GM18498 (cell line): ENCODE measurements at regions not wholly inside any gene's neighbourhood (a gene's known extent, or its start where the extent isn't known, plus 50 kb on each side); places are given as distances from the start of the nearest gene placed in this dataset.

Experiments
- ATAC-seq: cut with Tn5 transposase; IDR thresholded peaks from one replicate; pipeline ENCODE4 v1.9.1; 2021; ENCODE audit warnings: mild to moderate bottlenecking, moderate library complexity; ENCODE audit not compliant: unreplicated experiment

DNA sequence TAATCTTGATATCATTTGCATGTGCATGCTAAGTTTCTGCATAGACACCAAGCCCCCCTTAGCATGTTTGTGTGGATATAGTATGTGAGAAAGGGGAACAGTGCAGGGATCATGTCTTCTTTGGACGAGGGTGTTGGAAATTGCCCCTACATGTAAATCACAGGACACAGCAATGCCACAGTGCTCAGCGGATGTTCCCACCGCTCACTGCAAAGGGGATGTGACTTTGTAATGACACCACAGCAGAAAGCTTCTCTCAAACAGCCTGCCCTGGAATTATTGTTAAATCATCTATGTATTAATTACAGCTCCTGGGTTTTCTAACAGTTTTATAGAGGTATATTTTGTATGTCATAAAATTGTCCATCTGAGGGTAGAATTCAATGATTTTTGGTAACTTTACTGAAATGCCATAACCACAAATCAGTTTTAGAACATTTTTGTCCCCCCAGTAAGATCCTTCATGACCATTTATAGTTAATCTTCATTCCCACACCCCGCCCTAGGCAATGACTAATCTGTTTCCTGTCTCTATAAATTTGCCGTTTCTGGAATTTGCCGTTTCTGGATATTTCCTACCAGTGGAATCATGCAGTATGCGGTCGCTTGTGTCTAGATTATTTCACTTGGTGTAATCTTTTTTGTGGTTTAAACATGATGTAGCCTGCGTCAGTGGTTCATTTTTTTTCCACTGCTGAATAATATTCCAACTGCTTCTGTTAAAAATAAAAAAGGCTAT is 648.5 kb upstream of the WWC1 start:
- no peak for ATAC-seq

DNA sequence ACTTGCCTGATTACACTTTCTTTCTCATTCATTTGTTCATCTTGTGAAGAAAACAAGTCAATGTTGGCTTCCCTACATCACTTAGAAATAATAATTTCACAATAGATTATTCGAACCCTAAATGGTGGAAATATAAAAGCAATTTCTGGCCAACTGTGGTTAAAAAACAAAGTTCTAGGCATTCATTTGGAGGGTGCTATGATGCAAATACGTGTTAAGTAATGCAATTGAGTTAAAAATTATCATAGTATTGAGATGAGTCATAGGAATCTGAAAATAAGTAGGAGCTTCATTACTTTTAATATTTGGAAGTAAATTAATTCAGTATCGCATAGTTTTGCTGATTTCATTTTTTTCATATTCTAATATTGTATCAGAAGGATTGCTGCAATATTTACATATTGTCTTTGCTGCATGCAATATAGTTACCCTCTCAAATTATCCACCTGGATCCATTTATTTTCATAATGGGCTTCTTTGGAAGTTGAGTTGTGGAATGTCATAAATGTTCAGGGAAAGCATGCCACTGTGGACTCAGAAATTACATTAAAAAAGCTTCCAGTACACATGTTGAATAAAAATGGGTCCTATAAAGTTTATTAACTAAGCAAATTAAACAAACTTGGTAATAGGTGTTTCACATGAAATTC is 647.7 kb upstream of the WWC1 start:
- no peak for ATAC-seq

DNA sequence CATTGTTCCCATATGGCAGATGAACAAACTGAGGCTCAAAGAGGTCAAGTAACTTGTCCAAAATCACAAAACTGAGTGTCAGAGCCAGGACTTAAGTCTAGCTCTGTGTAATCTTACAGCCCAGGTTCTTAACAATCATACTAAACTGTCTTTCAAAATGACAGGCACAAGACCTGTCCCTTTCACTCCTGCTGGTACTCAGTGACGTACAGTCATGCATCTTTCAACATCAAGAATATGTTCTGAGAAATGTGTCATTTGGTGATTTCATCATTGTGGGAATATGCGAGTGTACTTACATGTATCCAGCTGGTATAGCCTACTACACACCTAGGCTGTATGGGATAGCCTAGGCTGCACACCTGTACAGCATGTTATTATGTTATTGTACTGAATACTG is 646.8 kb upstream of the WWC1 start:
- no peak for ATAC-seq

DNA sequence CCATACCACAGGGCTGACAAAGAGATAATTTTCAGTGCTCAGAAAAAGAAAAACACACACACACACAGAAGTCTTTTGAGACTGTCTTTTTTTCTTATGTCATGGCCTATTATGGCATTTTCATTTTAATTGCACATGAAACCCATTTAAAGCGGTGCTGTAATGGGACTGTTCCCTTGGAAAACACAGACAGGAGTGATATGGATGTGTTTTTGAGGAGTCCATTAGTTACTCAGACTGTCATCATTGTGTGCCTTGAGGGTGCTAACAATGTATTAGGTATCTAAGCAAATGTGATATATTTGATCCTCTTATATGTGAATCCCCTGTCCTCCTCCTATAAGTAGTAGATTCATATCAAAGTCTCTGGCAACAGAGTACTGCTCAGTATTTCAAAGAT is 642.0 kb upstream of the WWC1 start:
- ATAC-seq: no peak

DNA sequence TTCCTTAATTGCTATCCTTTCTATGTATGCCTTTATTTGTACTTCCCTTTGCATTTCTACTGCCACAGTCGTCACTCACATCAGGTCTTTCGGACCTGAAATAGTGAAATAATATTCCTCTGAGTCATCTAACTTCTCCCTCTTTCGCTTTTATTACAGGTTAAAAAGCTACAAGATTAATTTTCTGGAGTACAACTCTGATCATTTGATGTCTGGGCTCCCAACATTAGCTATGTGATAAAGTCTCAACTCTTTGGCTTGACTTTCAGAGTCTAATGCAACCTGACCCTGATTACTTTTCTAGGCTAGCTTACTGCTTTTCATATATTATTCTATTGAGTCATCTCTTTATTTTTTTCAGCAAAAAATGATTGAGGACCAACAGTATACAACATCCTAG is 638.8 kb upstream of the WWC1 start:
- no peak for ATAC-seq

DNA sequence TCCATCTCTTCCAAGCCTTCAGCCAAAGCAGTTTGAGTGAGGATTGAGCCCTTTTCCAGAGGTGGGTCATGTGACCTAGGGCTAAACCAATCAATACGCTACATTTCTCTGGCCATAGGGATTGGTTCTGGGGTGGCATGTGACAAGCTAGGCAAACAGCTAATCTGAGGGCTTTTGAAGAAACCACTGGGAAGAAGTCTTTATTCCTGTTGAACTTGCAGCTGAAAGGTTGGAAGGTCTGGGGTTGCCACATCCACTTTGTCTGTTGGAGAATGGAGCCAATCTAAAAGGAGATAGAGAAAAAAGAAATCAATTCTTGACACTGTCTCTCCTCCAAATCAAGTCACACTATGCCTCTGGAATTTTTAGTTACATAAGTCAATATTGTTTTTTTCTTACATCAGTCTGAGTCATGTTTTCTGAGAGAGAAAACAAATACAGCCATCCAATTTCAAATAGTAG is 637.8 kb upstream of the WWC1 start:
- ATAC-seq: no peak

DNA sequence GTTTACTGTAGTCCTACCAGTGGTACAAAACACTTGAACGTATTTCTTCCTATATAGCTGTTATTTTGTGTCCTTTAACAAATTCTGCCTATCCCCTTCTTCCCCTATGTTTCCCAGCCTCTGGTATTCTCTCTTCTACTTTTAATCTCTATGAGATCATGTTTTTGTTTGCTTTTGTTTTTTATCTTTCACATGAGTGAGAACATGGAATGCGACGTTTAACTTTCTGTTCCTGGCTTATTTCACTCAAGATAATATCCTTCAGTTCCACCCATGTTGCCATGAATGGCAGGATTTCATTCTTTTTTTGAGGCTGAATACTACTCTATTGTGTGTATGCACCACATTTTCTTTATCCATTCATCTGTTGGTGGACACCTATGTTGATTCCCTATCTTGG is 634.4 kb upstream of the WWC1 start:
- no peak for ATAC-seq

DNA sequence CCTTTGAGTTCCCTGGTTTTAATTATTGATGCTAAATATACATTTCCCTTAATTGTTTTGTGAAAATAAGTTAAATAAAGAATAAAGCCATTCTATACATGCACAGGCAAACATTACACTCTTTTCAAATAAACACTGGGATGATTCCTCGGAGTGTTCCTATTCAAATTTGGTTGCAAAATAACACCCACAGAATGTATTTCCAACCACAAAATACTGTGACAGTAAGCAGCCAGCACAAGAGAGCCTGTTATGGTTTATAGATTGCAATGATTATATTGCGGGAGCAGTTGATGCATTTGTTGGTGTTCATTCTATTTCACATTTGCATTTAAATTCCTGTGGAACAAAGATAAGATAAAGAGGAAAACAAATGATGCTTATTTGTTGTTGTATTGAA is 632.6 kb upstream of the WWC1 start:
- no peak for ATAC-seq

DNA sequence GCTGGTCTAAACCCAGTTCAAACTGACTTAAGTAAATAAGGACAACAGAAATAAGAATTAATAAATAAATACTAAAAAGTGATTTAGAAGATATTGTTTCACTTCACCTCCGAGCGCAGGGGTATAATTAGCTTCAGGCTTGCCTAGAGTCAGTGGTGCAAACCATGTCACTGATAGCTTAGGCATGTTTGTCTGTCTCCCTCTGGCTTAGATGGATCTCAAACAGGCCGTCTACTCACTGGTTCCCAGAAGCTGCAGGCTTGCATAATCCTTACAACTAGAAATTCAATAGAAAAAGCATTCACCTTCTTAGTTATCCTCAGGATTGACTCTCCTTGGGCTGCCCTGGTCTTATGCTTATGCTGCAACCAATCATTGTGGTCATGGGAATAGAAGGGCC is 629.8 kb upstream of the WWC1 start:
- ATAC-seq: no peak

DNA sequence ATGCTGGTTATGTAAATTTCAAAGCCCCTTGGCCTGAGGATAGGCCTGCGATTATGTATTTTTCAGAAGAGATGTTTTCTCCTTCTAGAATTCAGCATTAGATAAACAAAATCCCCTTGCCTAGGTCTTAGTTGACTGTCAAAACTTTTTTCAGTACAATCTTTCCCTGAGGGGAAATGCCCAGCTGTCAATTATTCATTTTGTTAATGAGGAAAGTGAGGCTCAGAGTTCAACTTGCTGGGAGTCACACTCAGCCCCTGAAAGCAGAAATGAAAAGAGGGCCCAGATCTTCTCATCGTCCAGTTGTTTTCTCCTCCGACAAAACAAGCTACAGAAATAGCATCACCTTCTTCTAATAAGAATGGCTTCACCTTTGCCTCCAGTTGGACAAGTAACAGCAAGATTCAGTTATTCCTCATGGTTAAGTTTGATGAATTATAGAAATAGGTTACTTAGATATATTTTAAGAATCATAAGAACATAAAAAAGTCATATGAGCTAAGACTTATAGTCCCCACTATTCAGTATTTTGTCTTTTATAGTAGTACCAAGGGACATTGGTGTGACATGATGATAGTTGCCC is 627.1 kb upstream of the WWC1 start:
- no peak for ATAC-seq

DNA sequence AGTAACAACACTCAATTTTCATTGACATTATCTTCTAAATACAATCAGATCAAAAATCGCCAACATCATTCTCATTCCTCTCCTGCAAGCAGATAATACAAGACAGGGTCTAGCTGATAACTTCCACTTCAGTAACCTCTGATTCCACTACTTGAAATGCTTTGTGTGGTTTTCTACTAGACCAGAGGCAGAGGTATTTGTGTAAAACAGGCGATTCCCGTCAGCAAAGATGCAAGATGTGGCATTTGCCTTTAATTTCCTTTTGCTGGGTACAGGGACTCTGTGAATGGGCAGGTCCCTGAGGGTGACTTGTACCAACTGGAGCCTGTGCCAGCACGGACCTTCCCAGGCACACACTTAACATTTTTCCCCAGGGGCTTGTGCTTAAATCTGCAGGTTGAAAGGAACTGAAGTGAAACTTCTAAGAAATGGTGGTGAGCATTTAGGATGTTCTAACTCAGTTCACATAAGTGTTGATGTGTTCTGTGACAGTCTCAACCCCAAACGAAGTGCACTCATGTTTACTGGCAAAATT is 625.5 kb upstream of the WWC1 start:
- no peak for ATAC-seq

DNA sequence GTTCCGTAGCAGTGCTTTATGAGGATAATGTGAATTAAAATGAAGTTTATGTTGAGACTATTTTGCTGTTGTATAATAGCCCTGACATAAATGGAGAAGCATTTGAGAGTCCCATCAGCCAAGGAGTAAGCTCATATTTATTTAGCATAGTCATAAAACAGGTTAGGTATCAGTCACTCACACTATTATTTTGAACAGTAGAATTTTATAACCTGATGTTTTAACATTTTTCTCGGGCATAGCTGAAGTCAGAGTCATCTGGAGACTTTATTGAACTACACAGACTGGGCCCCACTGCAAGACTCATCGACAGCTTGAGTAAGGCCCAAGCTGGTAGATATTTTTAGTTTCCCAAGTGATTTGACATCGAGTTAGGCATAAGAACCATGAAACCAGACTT is 620.3 kb upstream of the WWC1 start:
- ATAC-seq: no peak

DNA sequence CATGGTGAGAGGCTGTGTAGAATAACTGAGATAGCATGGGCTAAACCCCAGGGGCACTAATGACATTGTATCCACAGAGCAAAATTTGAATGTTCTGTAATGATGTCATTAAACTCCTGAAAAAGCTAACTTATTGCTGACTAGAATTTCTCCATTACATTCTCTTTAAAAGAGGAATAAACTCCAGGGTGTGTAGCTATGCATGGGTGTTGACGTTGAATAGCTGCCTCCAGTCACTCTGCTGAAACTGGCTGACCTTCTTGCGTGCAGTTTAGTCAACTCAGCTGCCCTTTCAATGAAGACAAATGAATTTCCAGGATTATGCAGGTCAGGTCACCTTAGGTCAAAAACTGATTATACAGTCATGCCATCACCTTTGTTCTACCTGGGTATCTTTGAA is 617.5 kb upstream of the WWC1 start:
- no peak for ATAC-seq

DNA sequence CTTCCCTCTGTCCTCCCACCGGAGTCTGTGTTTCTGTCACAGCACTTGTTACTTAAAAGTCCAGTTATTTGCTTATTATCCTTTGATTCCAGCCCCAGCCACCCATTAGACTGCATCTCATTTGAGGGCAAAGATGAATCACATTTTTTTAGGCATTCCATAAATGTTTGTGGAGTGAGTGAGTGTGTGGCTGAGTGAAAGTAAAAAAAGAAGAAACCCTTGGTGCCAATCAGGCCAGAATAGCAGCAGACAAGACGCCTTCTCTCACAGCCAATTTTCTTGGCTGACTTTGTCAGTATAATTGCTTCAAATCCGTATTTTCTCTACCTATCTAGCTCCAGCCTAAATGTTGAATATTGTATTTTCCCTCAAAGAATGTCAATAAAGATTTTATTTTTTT is 613.0 kb upstream of the WWC1 start:
- no peak for ATAC-seq

DNA sequence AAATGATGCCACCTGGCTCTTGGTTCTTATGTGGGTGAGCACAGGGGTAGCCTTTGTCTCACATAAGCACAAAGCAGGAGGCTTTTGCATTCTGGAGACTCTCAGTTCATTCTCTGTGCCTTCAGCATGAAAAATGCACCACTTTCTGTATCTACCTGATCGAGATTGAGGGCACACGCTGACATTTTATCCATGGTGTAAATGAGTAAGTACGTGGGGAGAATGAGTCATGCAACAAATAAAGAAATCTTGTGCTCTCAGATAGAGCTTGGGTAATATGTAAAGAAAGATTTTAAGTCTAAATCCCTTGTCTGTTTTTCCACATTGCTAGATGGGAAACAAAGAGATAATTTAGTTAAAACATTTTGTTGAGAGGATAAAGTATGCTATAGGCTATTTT is 607.2 kb upstream of the WWC1 start:
- no peak for ATAC-seq

DNA sequence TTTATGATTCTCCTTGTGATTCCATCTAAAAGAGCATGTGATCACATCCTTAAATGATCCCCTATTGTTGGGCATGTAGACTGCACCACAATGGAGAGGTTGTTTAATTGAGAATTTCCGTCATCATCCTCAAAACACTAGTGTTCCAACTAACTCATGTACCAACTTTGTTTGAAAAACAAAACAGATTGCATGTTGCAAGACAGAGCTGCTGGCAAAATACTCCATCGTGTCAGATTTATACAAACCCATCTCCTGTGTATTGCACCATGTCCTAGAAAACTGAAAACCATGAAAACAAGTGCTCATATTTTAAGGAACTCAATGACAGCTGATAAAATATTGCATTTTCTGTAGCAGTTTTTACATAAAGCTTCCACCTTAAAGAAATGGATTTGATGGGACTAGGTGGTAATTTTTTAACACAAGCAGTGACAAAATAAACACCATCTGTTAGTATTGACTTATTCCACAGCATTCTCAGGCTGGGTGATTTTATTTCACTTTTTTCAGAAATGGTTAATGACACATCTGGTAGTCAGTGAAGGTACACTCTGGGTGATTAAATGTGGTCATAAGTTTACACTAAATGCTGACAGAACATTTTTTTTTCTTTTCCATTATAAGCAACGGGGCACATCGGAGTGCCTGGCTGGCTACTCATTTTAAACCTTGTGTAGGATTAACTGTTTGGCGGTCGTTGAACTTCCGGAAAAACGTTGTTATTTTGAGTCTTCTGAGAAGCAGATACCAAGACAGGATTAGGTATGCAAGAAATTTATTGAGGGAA is 602.9 kb upstream of the WWC1 start:
- ATAC-seq: no peak

DNA sequence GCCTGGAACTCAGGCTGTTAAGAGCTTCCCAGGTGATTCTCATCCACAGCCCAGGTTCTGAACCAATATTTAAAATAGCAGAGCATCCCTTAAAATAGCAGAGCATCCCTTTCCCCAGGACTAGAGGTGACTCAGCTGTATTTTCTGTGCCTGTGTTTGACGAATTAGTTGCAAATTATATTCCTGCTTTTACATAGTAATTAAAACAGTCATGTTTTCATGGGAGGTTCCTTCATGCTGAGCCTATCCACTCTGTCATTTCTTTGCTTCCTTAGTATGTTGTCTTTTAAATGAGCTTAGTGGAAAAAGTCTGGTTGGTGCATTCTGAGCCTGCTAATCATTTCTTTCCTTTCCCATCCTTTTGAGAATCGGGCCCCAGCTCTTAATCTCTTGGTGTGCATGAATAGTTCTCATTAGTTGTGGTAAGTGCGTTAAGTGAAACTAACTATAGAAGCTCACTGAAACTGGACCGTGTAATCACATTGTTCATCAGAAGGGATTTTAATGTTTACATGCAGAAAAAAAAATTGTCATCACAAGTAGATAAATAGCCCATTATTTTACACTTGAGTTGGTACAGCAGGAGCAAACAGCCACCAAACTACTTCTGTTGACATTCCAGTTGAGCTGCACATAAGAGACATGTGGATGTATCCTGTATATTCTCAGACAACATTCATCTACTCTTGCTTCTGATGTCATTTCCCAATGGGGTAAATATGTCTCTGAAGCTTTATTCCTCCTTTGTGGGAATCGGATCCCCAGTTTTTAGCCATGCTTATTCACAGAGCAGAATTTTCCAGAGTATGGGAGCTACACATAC is 596.9 kb upstream of the WWC1 start:
- ATAC-seq: no peak

DNA sequence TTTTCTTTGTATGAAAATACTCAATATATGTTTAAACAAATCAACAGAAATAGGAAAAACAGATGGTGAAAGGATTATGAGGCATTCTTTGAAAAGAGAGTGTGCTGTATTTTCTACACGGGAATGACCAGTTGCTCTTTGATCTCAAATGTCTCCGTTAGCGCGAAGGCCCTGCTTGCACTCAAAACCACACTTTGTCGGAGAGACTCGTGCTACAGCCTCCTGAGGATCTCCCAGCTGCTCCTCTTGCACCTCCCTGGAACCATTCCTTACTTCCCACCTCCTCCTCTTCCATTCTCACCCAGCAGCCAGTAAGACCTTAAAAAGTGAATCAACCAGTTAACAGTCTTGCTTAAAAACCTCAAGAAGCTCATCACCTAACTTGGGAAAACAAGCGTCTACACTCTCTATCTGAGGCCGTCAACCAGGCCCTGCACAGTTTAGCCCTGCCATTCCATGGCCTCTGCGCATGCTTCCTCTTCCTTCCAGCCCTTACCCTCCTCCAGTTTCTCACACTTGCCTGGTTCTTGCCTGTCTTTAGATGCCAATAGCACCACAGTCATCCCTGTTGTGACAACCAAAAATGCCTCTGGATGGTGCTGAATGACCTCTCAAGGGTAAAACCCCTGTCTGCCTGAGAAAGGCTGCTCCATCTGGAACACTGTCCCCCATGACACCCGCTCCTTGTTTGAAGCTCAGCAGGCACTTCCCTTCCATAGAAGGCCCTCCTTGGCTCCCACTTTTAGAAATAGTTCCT is 594.7 kb upstream of the WWC1 start:
- ATAC-seq: no peak

DNA sequence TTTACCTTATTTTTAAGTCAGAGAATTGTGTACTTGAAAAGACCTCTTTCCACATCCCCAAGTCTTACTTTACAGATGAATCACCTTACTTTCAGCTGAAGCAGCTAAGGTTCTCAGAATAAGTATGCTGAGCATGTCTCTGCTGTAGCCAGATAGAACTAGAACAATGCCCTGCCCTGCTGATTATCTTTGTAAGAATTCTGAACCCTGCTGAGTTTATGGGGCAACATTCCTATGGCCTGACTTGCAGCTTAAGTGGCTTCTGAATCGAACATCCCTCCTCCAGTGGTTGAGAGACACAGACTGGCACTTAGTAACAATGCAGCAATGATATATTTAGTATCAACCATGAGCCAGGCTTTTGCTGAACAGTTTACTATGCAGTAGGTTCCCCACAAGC is 592.0 kb upstream of the WWC1 start:
- ATAC-seq: no peak

DNA sequence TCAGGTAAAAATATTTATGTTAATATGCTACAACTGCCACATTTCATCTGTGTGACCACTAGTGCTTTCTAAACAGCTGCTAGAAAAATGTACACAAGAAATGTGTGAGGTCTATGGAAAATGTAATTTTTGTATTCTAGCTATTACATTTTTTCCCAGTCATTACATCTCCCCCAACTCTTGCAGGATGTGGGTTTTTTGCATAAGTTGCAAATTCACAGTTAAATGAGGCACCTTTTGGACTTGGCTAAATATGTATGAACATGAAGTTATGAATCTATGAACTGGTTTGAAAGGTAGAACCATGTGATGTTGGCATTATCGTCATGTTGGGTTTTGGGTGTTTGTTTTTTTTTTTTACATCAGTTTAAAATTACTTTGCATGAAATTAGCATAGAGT is 590.4 kb upstream of the WWC1 start:
- ATAC-seq: no peak
